ENCODE measurements at regions not wholly inside any gene's neighbourhood (a gene's known extent, or its start where the extent isn't known, plus 50 kb on each side); places are given as distances from the start of the nearest gene placed in this dataset.

GRCh38 chr6:140893432-140893831, 1239.3 kb upstream of the GJE1 start:
- Histone ChIP-seq H3K36me3 (no peaks in the 10 kb centered on the region), H3K27ac (replicated peaks) (no peak overlapping the region), H3K27me3 (ENCODE audit: low read depth) (no peaks in the 10 kb centered on the region), H3K4me3 (no peak overlapping the region), H3K4me1 (no peaks in the 10 kb centered on the region), H3K9me3 (replicated peaks) (peaks cover 9% of the 10 kb centered on the region)
- intact Hi-C loops (cut with micrococcal nuclease): no loop called here
- no peak for DNase-seq
- TF ChIP-seq CTCF (IDR thresholded peaks at IDR 0.05; ENCODE audit: borderline replicate concordance): no peak

- no peaks in the 10 kb centered on the region for H3K4me1 ChIP-seq
- H3K9me3 ChIP-seq (replicated peaks): peaks cover 15% of the 10 kb centered on the region
- no peak for TF ChIP-seq CTCF (IDR thresholded peaks at IDR 0.05; ENCODE audit: borderline replicate concordance)
- no peak for DNase-seq
- intact Hi-C loops (cut with micrococcal nuclease): no loop called here
- no peak overlapping the region for H3K4me3 ChIP-seq
- no peaks in the 10 kb centered on the region for H3K36me3 ChIP-seq
- no peak overlapping the region for H3K27ac ChIP-seq (replicated peaks)
- H3K27me3 ChIP-seq (ENCODE audit: low read depth): no peaks in the 10 kb centered on the region
Observed at GRCh38 chr6:140879946-140880345, 1252.8 kb upstream of the GJE1 start.

GRCh38 chr6:140874066-140874465, 1258.7 kb upstream of the GJE1 start:
- no peaks in the 10 kb centered on the region for H3K27me3 ChIP-seq (ENCODE audit: low read depth)
- no peak for TF ChIP-seq CTCF (IDR thresholded peaks at IDR 0.05; ENCODE audit: borderline replicate concordance)
- DNase-seq: no peak
- peaks cover 20% of the 10 kb centered on the region for H3K9me3 ChIP-seq (replicated peaks)
- intact Hi-C loops (cut with micrococcal nuclease): no loop called here
- H3K27ac ChIP-seq (replicated peaks): no peak overlapping the region
- no peaks in the 10 kb centered on the region for H3K4me1 ChIP-seq
- H3K36me3 ChIP-seq: no peaks in the 10 kb centered on the region
- H3K4me3 ChIP-seq: no peak overlapping the region

GRCh38 chr6:140872885-140873284, 1259.8 kb upstream of the GJE1 start:
- Histone ChIP-seq H3K36me3 (no peaks in the 10 kb centered on the region), H3K27ac (replicated peaks) (no peak overlapping the region), H3K27me3 (ENCODE audit: low read depth) (no peaks in the 10 kb centered on the region), H3K4me1 (no peaks in the 10 kb centered on the region), H3K4me3 (no peak overlapping the region), H3K9me3 (replicated peaks) (peaks cover 20% of the 10 kb centered on the region)
- intact Hi-C loops (cut with micrococcal nuclease): no loop called here
- TF ChIP-seq CTCF (IDR thresholded peaks at IDR 0.05; ENCODE audit: borderline replicate concordance): no peak
- DNase-seq: no peak

GRCh38 chr6:140871911-140872310, 1260.8 kb upstream of the GJE1 start:
- intact Hi-C loops (cut with micrococcal nuclease): no loop called here
- peaks cover 16% of the 10 kb centered on the region for H3K9me3 ChIP-seq (replicated peaks)
- H3K36me3 ChIP-seq: no peaks in the 10 kb centered on the region
- no peaks in the 10 kb centered on the region for H3K27me3 ChIP-seq (ENCODE audit: low read depth)
- H3K27ac ChIP-seq (replicated peaks): no peak overlapping the region
- no peak for DNase-seq
- H3K4me1 ChIP-seq: no peaks in the 10 kb centered on the region
- no peak overlapping the region for H3K4me3 ChIP-seq
- TF ChIP-seq CTCF (IDR thresholded peaks at IDR 0.05; ENCODE audit: borderline replicate concordance): no peak

- intact Hi-C loops (cut with micrococcal nuclease): no loop called here
- TF ChIP-seq CTCF (IDR thresholded peaks at IDR 0.05; ENCODE audit: borderline replicate concordance): no peak
- Histone ChIP-seq H3K9me3 (replicated peaks) (peaks cover 5% of the 10 kb centered on the region), H3K4me3 (no peak overlapping the region), H3K36me3 (no peaks in the 10 kb centered on the region), H3K27ac (replicated peaks) (no peak overlapping the region), H3K27me3 (ENCODE audit: low read depth) (no peaks in the 10 kb centered on the region), H3K4me1 (no peaks in the 10 kb centered on the region)
- DNase-seq: no peak
Observed at GRCh38 chr6:140867336-140867735, 1265.4 kb upstream of the GJE1 start.
